Activated CD4-positive, CD25-positive, alpha-beta regulatory T cell treated with anti-CD3 and anti-CD28 coated beads, Interleukin-2, amount 50 U/mL, for 24 hours (primary cell): ENCODE measurements at regions not wholly inside any gene's neighbourhood (a gene's known extent, or its start where the extent isn't known, plus 50 kb on each side); places are given as distances from the start of the nearest gene placed in this dataset.

Experiments used
- ATAC-seq, 2 donors: fragments of 150-1000 bp; cut with Tn5 transposase; one replicate each; pipeline ENCODE4 v1.10.0; 2021; ENCODE audit warnings: mild to moderate bottlenecking in 1 of 2, moderate library complexity in 1 of 2

- ATAC-seq, result no peak
These were observed 236.4 kb upstream of the PRDM1 start for GRCh38 chr6:105849746-105850145.

GRCh38 chr6:105847433-105847832 is 238.7 kb upstream of the PRDM1 start:
- no peak for ATAC-seq

- ATAC-seq, result no peak
These were observed 241.8 kb upstream of the PRDM1 start for GRCh38 chr6:105844275-105844883.

GRCh38 chr6:105839266-105839665 is 246.9 kb upstream of the PRDM1 start:
- ATAC-seq, result no peak

- ATAC-seq, result no peak
These were observed 248.0 kb upstream of the PRDM1 start for GRCh38 chr6:105838171-105838570.

GRCh38 chr6:105836889-105837288 is 249.2 kb upstream of the PRDM1 start:
- ATAC-seq, result no peak

- ATAC-seq, result no peak
These were observed 249.8 kb upstream of the PRDM1 start for GRCh38 chr6:105836379-105836778.

GRCh38 chr6:105835373-105835772 is 250.8 kb upstream of the PRDM1 start:
- no peak for ATAC-seq

- no peak for ATAC-seq
These were observed 251.9 kb upstream of the PRDM1 start for GRCh38 chr6:105833959-105834947.

GRCh38 chr6:105832313-105832761 is 253.8 kb upstream of the PRDM1 start:
- no peak for ATAC-seq

GRCh38 chr6:105831311-105832097 is 254.6 kb upstream of the PRDM1 start:
- no peak for ATAC-seq

GRCh38 chr6:105825210-105825609 is 260.9 kb upstream of the PRDM1 start:
- no peak for ATAC-seq

GRCh38 chr6:105824732-105825131 is 261.4 kb upstream of the PRDM1 start:
- no peak for ATAC-seq

GRCh38 chr6:105821777-105822176 is 264.4 kb upstream of the PRDM1 start:
- no peak for ATAC-seq

- ATAC-seq, result no peak
These were observed 265.1 kb upstream of the PRDM1 start for GRCh38 chr6:105821027-105821426.

GRCh38 chr6:105819745-105820144 is 266.4 kb upstream of the PRDM1 start:
- ATAC-seq, result no peak

GRCh38 chr6:105818505-105818904 is 267.6 kb upstream of the PRDM1 start:
- no peak for ATAC-seq

- ATAC-seq, result no peak
These were observed 268.2 kb upstream of the PRDM1 start for GRCh38 chr6:105817961-105818360.

- no peak for ATAC-seq
These were observed 268.8 kb upstream of the PRDM1 start for GRCh38 chr6:105817370-105817769.

- no peak for ATAC-seq
These were observed 269.3 kb upstream of the PRDM1 start for GRCh38 chr6:105816847-105817246.

GRCh38 chr6:105815661-105816555 is 270.2 kb upstream of the PRDM1 start:
- no peak for ATAC-seq
